NT2/D1 (cell line): ENCODE measurements at regions not wholly inside any gene's neighbourhood (a gene's known extent, or its start where the extent isn't known, plus 50 kb on each side); places are given as distances from the start of the nearest gene placed in this dataset.

Source experiments
- DNase-seq: peaks from one replicate; pipeline ENCODE4 v3.0.0-alpha.2; 2011; ENCODE audit warnings: low read depth, low spot score
- H3K27me3 ChIP-seq: 2 replicates; pipeline ENCODE4 v1.6.0; 2011; ENCODE audit warnings: mild to moderate bottlenecking; ENCODE audit not compliant: insufficient read length, insufficient read depth
- H3K36me3 ChIP-seq: 2 replicates; pipeline ENCODE4 v1.6.1; 2011; ENCODE audit warnings: mild to moderate bottlenecking, low read length, mixed read lengths; ENCODE audit not compliant: insufficient read depth, insufficient read length
- H3K4me1 ChIP-seq: 2 replicates; pipeline ENCODE4 v1.5.1; 2011; ENCODE audit not compliant: insufficient read depth, insufficient read length
- H3K4me3 ChIP-seq: 2 replicates; pipeline ENCODE4 v1.5.1; 2011; ENCODE audit warnings: low read depth; ENCODE audit not compliant: insufficient read length
- H3K9ac ChIP-seq: 2 replicates; pipeline ENCODE4 v1.6.0; 2011; ENCODE audit warnings: low read depth; ENCODE audit not compliant: insufficient read length
- H3K9me3 ChIP-seq: 2 replicates; pipeline ENCODE4 v1.5.1; 2011; ENCODE audit warnings: mild to moderate bottlenecking, low read length; ENCODE audit not compliant: insufficient read depth
- SUZ12 ChIP-seq: IDR thresholded peaks from 2 replicates; pipeline ENCODE4 v1.6.1; 2011; ENCODE audit not compliant: insufficient read length, insufficient read depth; ENCODE audit errors: extremely low read depth
- YY1 ChIP-seq: IDR thresholded peaks from 2 replicates; pipeline ENCODE4 v1.6.1; 2011; ENCODE audit not compliant: insufficient read length, insufficient read depth
- ZNF274 ChIP-seq: IDR thresholded peaks from 2 replicates; pipeline ENCODE4 v1.6.1; 2011; ENCODE audit warnings: mild to moderate bottlenecking, low read depth, low read length

DNA sequence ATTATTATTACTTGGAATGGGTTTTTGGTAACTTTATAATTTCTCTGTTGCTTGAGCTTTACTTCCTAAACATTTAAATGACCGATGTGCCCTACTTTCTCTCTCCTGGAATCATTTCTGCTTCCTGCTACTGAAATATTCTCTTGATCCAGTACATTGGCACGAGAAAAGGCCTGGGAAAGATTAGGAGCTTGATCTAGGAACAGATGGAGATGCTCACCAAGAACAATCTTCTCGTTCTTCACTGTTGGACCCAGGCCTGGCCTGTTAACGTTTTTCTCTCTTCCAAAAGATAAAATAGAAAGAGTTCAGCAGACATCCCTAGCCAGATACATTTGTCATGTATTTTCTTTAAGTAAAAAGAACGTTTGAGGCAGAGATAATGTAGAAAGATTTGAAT is 1356.8 kb upstream of the CRIM1 start:
- Histone ChIP-seq H3K27me3 (no peaks in the 10 kb centered on the region), H3K4me1 (no peaks in the 10 kb centered on the region), H3K9me3 (no peaks in the 10 kb centered on the region), H3K9ac (no peak overlapping the region), H3K4me3 (no peak overlapping the region), H3K36me3 (no peaks in the 10 kb centered on the region)
- DNase-seq = no peak
- TF ChIP-seq SUZ12 = no peak
- TF ChIP-seq YY1 = no peak
- TF ChIP-seq ZNF274 = no peak

DNA sequence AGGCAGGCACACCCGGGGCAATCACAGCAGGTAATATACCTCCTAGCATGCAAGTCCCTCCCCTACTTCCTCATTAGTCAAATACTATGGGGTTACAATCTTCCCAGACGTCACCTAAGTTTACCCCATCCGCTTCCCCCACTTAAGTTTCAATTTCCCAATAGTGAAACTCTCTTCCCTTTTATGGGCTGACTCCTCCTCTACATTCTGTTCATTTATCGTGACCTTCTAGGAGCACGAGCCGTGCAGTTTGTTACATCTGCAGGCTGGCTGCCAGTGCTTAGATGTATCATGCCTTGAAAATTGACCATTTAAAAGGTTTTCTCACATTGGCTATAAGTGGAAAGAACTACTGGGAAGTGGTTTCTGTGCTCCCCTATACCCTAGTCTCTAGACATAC is 1357.8 kb upstream of the CRIM1 start:
- TF ChIP-seq ZNF274 (no peak), YY1 (no peak), SUZ12 (no peak)
- Histone ChIP-seq H3K27me3 (no peaks in the 10 kb centered on the region), H3K9ac (no peak overlapping the region), H3K4me1 (no peaks in the 10 kb centered on the region), H3K36me3 (no peaks in the 10 kb centered on the region), H3K4me3 (no peak overlapping the region), H3K9me3 (no peaks in the 10 kb centered on the region)
- DNase-seq = no peak

DNA sequence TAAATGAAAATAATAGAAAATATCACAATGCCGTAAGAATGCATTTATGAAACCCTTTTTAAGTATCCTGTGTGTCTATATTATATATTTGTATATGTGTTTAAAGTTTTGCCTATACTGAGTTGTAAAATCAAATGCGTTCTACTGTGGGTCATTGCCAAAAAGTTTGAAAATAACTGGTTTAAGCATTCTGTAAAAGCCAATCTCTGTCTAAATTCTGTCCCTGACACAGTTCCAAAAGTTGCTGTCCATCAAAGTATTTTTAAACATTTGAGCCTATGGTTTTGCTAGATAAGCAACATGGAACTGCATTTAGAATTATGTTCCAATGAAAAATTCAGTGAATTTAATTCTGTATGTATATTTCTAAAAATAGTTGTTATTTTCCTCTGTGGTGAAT is 1360.4 kb upstream of the CRIM1 start:
- Histone ChIP-seq H3K9ac (no peak overlapping the region), H3K36me3 (no peaks in the 10 kb centered on the region), H3K4me1 (no peaks in the 10 kb centered on the region), H3K27me3 (no peaks in the 10 kb centered on the region), H3K9me3 (no peaks in the 10 kb centered on the region), H3K4me3 (no peak overlapping the region)
- TF ChIP-seq YY1 (no peak), SUZ12 (no peak), ZNF274 (no peak)
- DNase-seq = no peak

DNA sequence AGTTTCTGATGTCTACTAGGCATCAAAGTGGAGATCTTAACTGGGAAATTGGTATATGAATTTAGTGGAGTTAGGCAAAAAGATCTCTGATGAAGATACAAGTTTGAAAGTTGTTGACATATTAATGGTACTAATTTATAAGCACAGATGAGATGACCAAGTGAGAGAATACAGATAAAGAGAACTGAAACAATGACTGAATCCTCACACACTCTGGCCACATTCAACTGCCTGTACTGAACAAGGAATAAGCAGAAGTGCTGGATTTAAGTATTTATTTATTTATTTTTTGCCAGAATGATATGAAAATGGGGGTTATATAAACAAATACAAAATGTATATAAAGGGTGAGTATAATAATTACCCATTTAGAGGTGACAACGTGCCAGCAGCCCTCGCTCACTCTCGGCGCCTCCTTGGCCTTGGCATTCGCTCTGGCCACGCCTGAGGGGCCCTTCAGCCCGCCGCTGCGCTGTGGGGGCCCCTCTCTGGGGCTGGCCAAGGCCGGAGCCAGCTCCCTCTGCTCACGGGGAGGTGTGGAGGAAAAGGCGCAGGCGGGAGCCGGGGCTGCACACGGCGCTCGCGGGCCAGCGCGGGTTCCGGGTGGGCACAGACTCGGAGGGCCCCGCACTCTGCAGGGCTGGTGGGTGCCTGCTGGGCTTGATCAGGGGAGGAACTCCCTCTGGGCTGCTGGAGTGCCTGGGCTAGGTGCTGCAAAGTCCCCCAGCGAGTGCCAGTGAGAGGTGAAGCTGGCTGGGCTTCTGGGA is 1363.9 kb upstream of the CRIM1 start:
- Histone ChIP-seq H3K4me3 (no peak overlapping the region), H3K9me3 (no peaks in the 10 kb centered on the region), H3K27me3 (no peaks in the 10 kb centered on the region), H3K4me1 (no peaks in the 10 kb centered on the region), H3K9ac (no peak overlapping the region), H3K36me3 (no peaks in the 10 kb centered on the region)
- TF ChIP-seq SUZ12 = no peak
- DNase-seq = no peak

DNA sequence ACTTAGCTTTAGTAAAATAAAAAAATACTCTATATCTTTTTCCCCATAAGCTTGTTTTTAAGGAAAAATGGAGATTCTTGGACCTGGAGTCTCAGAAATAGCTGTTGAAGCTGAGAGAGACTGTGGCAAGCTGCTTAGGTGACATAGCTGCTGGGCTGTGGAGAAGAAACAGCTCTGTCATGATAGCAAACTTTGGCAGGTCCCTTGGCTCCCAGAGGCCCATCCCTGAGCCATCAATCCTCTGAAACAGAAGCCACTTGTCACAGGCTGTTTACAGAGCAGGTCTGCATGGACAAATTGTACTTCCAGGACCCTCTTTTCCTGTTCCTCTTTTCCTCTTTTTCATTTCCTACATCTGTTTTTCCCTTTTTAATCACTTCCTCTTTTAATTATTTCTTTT is 1370.1 kb upstream of the CRIM1 start:
- no peaks in the 10 kb centered on the region for H3K4me1 ChIP-seq
- H3K9me3 ChIP-seq = no peaks in the 10 kb centered on the region
- H3K9ac ChIP-seq = no peak overlapping the region
- no peak for DNase-seq
- no peak overlapping the region for H3K4me3 ChIP-seq
- H3K27me3 ChIP-seq = no peaks in the 10 kb centered on the region
- no peaks in the 10 kb centered on the region for H3K36me3 ChIP-seq
- TF ChIP-seq SUZ12 = no peak
- no peak for TF ChIP-seq YY1
- no peak for TF ChIP-seq ZNF274

DNA sequence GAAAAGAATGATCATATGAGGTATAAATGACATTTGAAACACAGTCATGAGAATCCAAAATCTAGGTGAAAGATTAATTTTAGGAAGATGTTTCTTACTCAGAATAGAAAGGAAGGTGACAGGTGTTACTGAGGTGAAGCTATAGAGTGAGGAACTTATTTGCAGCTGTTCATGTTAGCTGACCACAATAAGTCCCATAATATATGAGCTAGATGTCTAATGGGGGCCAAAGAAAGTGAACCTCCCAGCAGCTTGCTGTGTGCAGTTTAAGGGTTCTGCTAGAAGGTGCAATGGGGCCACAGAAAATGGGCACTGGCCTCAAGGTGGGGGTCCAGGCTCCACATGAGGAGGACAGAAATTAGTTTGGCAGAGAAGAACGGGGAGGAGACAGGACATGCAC is 1374.9 kb upstream of the CRIM1 start:
- H3K9me3 ChIP-seq = no peaks in the 10 kb centered on the region
- H3K4me3 ChIP-seq = no peak overlapping the region
- no peaks in the 10 kb centered on the region for H3K27me3 ChIP-seq
- no peak overlapping the region for H3K9ac ChIP-seq
- no peak for DNase-seq
- no peaks in the 10 kb centered on the region for H3K4me1 ChIP-seq
- no peak for TF ChIP-seq ZNF274
- TF ChIP-seq YY1 = no peak
- no peak for TF ChIP-seq SUZ12
- H3K36me3 ChIP-seq = no peaks in the 10 kb centered on the region

DNA sequence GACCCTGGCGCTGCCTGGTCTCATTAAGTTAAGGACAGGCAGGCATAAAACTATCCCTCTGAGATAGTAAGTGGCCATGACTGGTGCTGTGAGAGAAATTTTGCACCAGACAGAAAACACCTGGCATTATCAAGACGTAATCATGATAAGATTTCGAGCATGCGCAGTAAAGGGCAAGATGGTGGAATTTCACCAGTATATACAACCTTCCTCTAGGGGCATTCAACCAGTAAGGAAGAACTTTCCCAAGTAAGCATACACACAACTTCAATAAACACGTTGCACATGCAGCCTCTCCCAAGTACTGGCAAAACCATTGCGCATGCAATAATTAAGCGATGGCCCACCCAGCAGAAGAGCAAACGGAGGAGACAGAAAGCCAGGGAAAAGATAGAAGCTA is 1376.4 kb upstream of the CRIM1 start:
- H3K9ac ChIP-seq = no peak overlapping the region
- no peaks in the 10 kb centered on the region for H3K9me3 ChIP-seq
- H3K36me3 ChIP-seq = no peaks in the 10 kb centered on the region
- H3K4me1 ChIP-seq = no peaks in the 10 kb centered on the region
- DNase-seq = no peak
- no peak overlapping the region for H3K4me3 ChIP-seq
- H3K27me3 ChIP-seq = no peaks in the 10 kb centered on the region
- no peak for TF ChIP-seq SUZ12
- no peak for TF ChIP-seq ZNF274
- TF ChIP-seq YY1 = no peak

DNA sequence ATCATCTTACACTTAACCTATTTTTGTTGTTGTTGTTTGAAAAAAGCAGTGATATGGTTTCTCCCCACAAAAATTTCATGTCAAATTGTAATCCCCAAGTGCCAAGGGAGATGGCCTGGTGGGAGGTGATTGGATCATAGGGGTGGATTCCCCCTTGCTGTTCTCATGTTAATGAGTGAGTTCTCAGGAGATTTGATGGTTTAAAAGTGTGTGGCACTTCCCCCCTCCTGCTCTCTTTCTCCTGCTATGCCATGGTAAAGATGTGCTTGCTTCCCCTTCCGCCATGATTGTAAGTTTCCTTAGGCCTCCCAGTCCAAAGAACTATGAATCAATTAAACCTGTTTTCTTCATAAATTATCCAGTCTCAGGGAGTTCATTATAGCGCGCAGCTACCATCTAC is 1362.7 kb upstream of the FAM98A start:
- no peaks in the 10 kb centered on the region for H3K27me3 ChIP-seq
- no peak overlapping the region for H3K9ac ChIP-seq
- H3K9me3 ChIP-seq = no peaks in the 10 kb centered on the region
- no peak overlapping the region for H3K4me3 ChIP-seq
- no peaks in the 10 kb centered on the region for H3K4me1 ChIP-seq
- DNase-seq = no peak
- TF ChIP-seq SUZ12 = no peak
- TF ChIP-seq YY1 = no peak
- TF ChIP-seq ZNF274 = no peak
- H3K36me3 ChIP-seq = no peaks in the 10 kb centered on the region
